OCI-LY7 (cell line): ENCODE measurements at regions not wholly inside any gene's neighbourhood (a gene's known extent, or its start where the extent isn't known, plus 50 kb on each side); places are given as distances from the start of the nearest gene placed in this dataset.

Source experiments
- BruUV-seq: library from RNA; stranded (reverse); fragments of 400-500 nt; replicated peaks from 2 replicates; lab custom pipeline; 2021; lab: Mats Ljungman, UMichigan
- CTCF ChIA-PET: fragments of 300-600 bp; sonication (Branson Sonifier 250); formaldehyde crosslinking; loops from one replicate; lab custom pipeline; 2022; ENCODE audit warnings: antibody characterized with exemption; ENCODE audit not compliant: unreplicated experiment; lab: Charles Lee
- POLR2A ChIA-PET: fragments of 300-600 bp; sonication (Branson Sonifier 250); formaldehyde crosslinking; loops from one replicate; lab custom pipeline; 2022; ENCODE audit warnings: antibody characterized with exemption; lab: Charles Lee
- DNase-seq: peaks from one replicate; pipeline ENCODE4 v3.0.0-alpha.2; 2015; ENCODE audit warnings: low spot score
- H2AFZ ChIP-seq: fragments of 200-600 bp; sonication (generic), shearing (Covaris generic); 2 replicates; pipeline ENCODE4 v1.6.1; 2014; ENCODE audit warnings: mild to moderate bottlenecking, antibody characterized with exemption, low read length, moderate library complexity
- H3K27ac ChIP-seq: fragments of 200-600 bp; sonication (generic); 2 replicates; pipeline ENCODE4 v1.5.1; 2014; ENCODE audit warnings: mixed run types, low read depth, mild to moderate bottlenecking, moderate library complexity, low read length, inconsistent platforms; ENCODE audit not compliant: poor library complexity, severe bottlenecking
- H3K36me3 ChIP-seq: fragments of 200-600 bp; sonication (generic); 2 replicates; pipeline ENCODE4 v1.6.1; 2014; ENCODE audit warnings: mild to moderate bottlenecking, antibody characterized with exemption, low read length, moderate library complexity, mixed read lengths; ENCODE audit not compliant: insufficient read depth
- H3K4me1 ChIP-seq: fragments of 200-600 bp; sonication (generic); 2 replicates; pipeline ENCODE4 v1.5.1; 2014; ENCODE audit warnings: mild to moderate bottlenecking, low read length; ENCODE audit not compliant: insufficient read depth, poor library complexity, severe bottlenecking
- H3K4me2 ChIP-seq: fragments of 200-600 bp; sonication (generic); 2 replicates; pipeline ENCODE4 v1.6.1; 2014; ENCODE audit warnings: mild to moderate bottlenecking, low read length
- H3K4me3 ChIP-seq: fragments of 200-600 bp; sonication (generic); 2 replicates; pipeline ENCODE4 v1.5.1; 2014; ENCODE audit warnings: mild to moderate bottlenecking, low read depth, low read length; ENCODE audit not compliant: poor library complexity, severe bottlenecking
- H3K79me2 ChIP-seq: fragments of 200-600 bp; sonication (generic); 2 replicates; pipeline ENCODE4 v1.6.1; 2016; ENCODE audit warnings: low read depth, mild to moderate bottlenecking, low read length, moderate library complexity, mixed read lengths; ENCODE audit not compliant: insufficient read depth
- H3K9me2 ChIP-seq: fragments of 200-600 bp; sonication (generic); 2 replicates; pipeline ENCODE4 v1.6.1; 2016; ENCODE audit warnings: mild to moderate bottlenecking, low read length, mixed read lengths; ENCODE audit not compliant: insufficient read depth
- H3K9me3 ChIP-seq: fragments of 200-600 bp; sonication (generic); 2 replicates; pipeline ENCODE4 v1.6.1; 2014; ENCODE audit warnings: mild to moderate bottlenecking, mixed run types, low read length, mixed read lengths
- H4K20me1 ChIP-seq: fragments of 200-600 bp; sonication (generic); 2 replicates; pipeline ENCODE4 v1.6.1; 2014; ENCODE audit warnings: mild to moderate bottlenecking, antibody characterized with exemption, low read length, moderate library complexity, mixed read lengths; ENCODE audit not compliant: insufficient read depth
- CTCF ChIP-seq: fragments of 200-600 bp; sonication (generic); conservative IDR thresholded peaks from 2 replicates; pipeline ENCODE4 v1.5.1; 2014; ENCODE audit warnings: mild to moderate bottlenecking, antibody characterized with exemption, low read length, moderate library complexity, mixed read lengths
- EZH2phosphoT487 ChIP-seq: fragments of 200-600 bp; sonication (generic); IDR thresholded peaks from 2 replicates; pipeline ENCODE4 v1.6.1; 2018; ENCODE audit warnings: low read depth, borderline replicate concordance, mild to moderate bottlenecking, mixed run types, antibody characterized with exemption, low read length, moderate library complexity, mixed read lengths
- intact Hi-C: fragments of 100-400 bp; cut with micrococcal nuclease; formaldehyde crosslinking; loops from one replicate; pipeline ENCODE4 v1.10.0; 2022; ENCODE audit not compliant: unreplicated experiment

- Histone ChIP-seq H2AFZ (no peak overlapping the region), H3K4me2 (no peak overlapping the region), H4K20me1 (no peaks in the 10 kb centered on the region), H3K9me2 (no peaks in the 10 kb centered on the region), H3K27ac (no peak overlapping the region), H3K4me3 (no peak overlapping the region), H3K4me1 (no peaks in the 10 kb centered on the region), H3K9me3 (no peaks in the 10 kb centered on the region), H3K79me2 (no peaks in the 10 kb centered on the region), H3K36me3 (no peaks in the 10 kb centered on the region)
- intact Hi-C loops: no loop called here
- no TSS peak for BruUV-seq
- POLR2A ChIA-PET: interaction anchor here (0.7 kb wide), 1 partner anchor 58 kb away, joined by 3 read pairs; no protein-coding TSS in a partner anchor
- TF ChIP-seq EZH2phosphoT487 (no peak), CTCF (no peak)
- DNase-seq: no peak
- CTCF ChIA-PET: no interaction called here
Observed at GRCh38 chr2:186984966-186985365, 136.0 kb upstream of the ZSWIM2 start.

GRCh38 chr2:186984481-186984880 is 135.5 kb upstream of the ZSWIM2 start:
- H3K4me1 ChIP-seq: no peaks in the 10 kb centered on the region
- H4K20me1 ChIP-seq: no peaks in the 10 kb centered on the region
- no peak for TF ChIP-seq EZH2phosphoT487
- no peak for TF ChIP-seq CTCF
- no peaks in the 10 kb centered on the region for H3K79me2 ChIP-seq
- H3K4me2 ChIP-seq: no peak overlapping the region
- BruUV-seq: no TSS peak
- DNase-seq: no peak
- POLR2A ChIA-PET: interaction anchor here (0.7 kb wide), 1 partner anchor 59 kb away, joined by 3 read pairs; no protein-coding TSS in a partner anchor
- no peak overlapping the region for H3K27ac ChIP-seq
- H3K36me3 ChIP-seq: no peaks in the 10 kb centered on the region
- H2AFZ ChIP-seq: no peak overlapping the region
- CTCF ChIA-PET: no interaction called here
- no peaks in the 10 kb centered on the region for H3K9me2 ChIP-seq
- intact Hi-C loops: no loop called here
- no peaks in the 10 kb centered on the region for H3K9me3 ChIP-seq
- no peak overlapping the region for H3K4me3 ChIP-seq

GRCh38 chr2:186980787-186981550 is 132.0 kb upstream of the ZSWIM2 start:
- BruUV-seq: no TSS peak
- no peaks in the 10 kb centered on the region for H3K4me1 ChIP-seq
- no peaks in the 10 kb centered on the region for H3K9me2 ChIP-seq
- no peaks in the 10 kb centered on the region for H4K20me1 ChIP-seq
- no peak for DNase-seq
- intact Hi-C loops: no loop called here
- no peaks in the 10 kb centered on the region for H3K79me2 ChIP-seq
- ChIA-PET POLR2A (interaction anchor here (0.5 kb wide), 1 partner anchor 44 kb away, joined by 4 read pairs; no protein-coding TSS in a partner anchor), CTCF (no interaction called here)
- H3K27ac ChIP-seq: no peak overlapping the region
- H3K36me3 ChIP-seq: no peaks in the 10 kb centered on the region
- TF ChIP-seq CTCF (no peak), EZH2phosphoT487 (no peak)
- no peak overlapping the region for H3K4me2 ChIP-seq
- H2AFZ ChIP-seq: no peak overlapping the region
- H3K9me3 ChIP-seq: no peaks in the 10 kb centered on the region
- no peak overlapping the region for H3K4me3 ChIP-seq
